HPDE6-E6E7 (cell line): ENCODE measurements at regions not wholly inside any gene's neighbourhood (a gene's known extent, or its start where the extent isn't known, plus 50 kb on each side); places are given as distances from the start of the nearest gene placed in this dataset.

Experiments
- DNase-seq: peaks from one replicate; pipeline ENCODE4 v3.0.0; 2011; ENCODE audit warnings: missing footprints; ENCODE audit errors: extremely low spot score

GRCh38 chr11:92317721-92318120 is 93.1 kb downstream of the FAT3 start:
- DNase-seq = no peak

GRCh38 chr11:92322225-92322624 is 97.6 kb downstream of the FAT3 start:
- DNase-seq = no peak

GRCh38 chr11:92324890-92325289 is 100.3 kb downstream of the FAT3 start:
- no peak for DNase-seq

- DNase-seq = no peak
Measured at GRCh38 chr11:92325416-92325815, 100.8 kb downstream of the FAT3 start.

- DNase-seq = no peak
Measured at GRCh38 chr11:92329137-92329536, 104.5 kb downstream of the FAT3 start.

- peak; percentile 8 for DNase-seq
Measured at GRCh38 chr11:92329646-92330045, 105.0 kb downstream of the FAT3 start.

GRCh38 chr11:92330114-92330513 is 105.5 kb downstream of the FAT3 start:
- no peak for DNase-seq

- no peak for DNase-seq
Measured at GRCh38 chr11:92332986-92333385, 108.4 kb downstream of the FAT3 start.

- peak; percentile 26 for DNase-seq
Measured at GRCh38 chr11:92340839-92341238, 116.2 kb downstream of the FAT3 start.

- DNase-seq = no peak
Measured at GRCh38 chr11:92342034-92342720, 117.6 kb downstream of the FAT3 start.

GRCh38 chr11:92342886-92343285 is 118.3 kb downstream of the FAT3 start:
- DNase-seq = no peak

GRCh38 chr11:92346220-92346619 is 121.6 kb downstream of the FAT3 start:
- DNase-seq = no peak

GRCh38 chr11:92347454-92347853 is 122.8 kb downstream of the FAT3 start:
- no peak for DNase-seq

GRCh38 chr11:92349486-92350156 is 125.0 kb downstream of the FAT3 start:
- no peak for DNase-seq

- peak; percentile 79 for DNase-seq
Measured at GRCh38 chr11:92357344-92357743, 132.7 kb downstream of the FAT3 start.

- no peak for DNase-seq
Measured at GRCh38 chr11:92357841-92358240, 133.2 kb downstream of the FAT3 start.

GRCh38 chr11:92361551-92361950 is 136.9 kb downstream of the FAT3 start:
- no peak for DNase-seq

GRCh38 chr11:92362989-92363388 is 138.4 kb downstream of the FAT3 start:
- DNase-seq = no peak

- no peak for DNase-seq
Measured at GRCh38 chr11:92364177-92364576, 139.6 kb downstream of the FAT3 start.

- no peak for DNase-seq
Measured at GRCh38 chr11:92376146-92376599, 151.6 kb downstream of the FAT3 start.

- no peak for DNase-seq
Measured at GRCh38 chr11:92376680-92377079, 152.1 kb downstream of the FAT3 start.

- peak; percentile 20 for DNase-seq
Measured at GRCh38 chr11:92380882-92381281, 156.3 kb downstream of the FAT3 start.

GRCh38 chr11:92382311-92382710 is 157.7 kb downstream of the FAT3 start:
- no peak for DNase-seq
